NCI-H2029 (cell line): ENCODE measurements at regions not wholly inside any gene's neighbourhood (a gene's known extent, or its start where the extent isn't known, plus 50 kb on each side); places are given as distances from the start of the nearest gene placed in this dataset.
"Not testable (repeated sequence)": the region's sequence is repeated elsewhere in the genome, so short reads cannot be mapped to it uniquely, and the experiment has no call there.

Experiments used
- DNase-seq: peaks from one replicate; lab custom pipeline; 2025; lab: John Stamatoyannopoulos, UW

DNA sequence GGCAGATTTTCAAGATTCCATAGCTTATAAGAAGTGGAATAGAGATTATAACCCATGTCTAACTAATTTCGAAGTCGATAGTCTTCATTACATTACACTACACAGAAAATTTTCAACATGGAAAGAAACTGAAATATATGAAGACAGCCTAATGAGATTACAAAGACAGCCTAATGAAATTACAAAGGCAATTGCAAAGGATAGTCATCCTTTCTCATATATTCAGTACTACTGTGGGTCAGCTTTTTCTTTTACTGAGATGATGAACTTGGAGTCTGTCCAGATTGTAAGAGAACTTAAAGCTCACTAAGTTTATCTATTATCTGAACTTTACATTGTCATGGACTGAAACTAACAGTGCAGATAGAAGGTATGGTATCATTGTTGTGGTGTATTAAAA lies 304.4 kb upstream of the MBL2 start:
- no peak for DNase-seq

DNA sequence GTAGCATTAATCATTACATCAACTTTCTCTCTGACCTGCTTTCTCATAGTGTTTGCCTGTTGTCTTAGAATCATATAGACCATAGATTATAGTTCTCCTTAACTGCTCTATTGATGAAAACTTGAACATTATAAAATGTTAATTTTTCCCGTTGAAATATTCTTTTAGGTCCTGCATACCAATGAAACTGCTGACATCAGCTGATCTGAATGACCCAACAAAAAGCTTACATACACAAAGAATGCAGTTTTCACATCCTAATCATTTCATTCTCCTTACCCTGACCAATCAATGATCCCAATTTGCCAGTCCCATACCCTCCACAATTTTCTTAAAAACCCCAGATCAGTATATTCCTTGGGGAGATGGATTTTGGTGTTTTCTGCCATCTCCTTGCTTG lies 302.9 kb upstream of the MBL2 start:
- no peak for DNase-seq

DNA sequence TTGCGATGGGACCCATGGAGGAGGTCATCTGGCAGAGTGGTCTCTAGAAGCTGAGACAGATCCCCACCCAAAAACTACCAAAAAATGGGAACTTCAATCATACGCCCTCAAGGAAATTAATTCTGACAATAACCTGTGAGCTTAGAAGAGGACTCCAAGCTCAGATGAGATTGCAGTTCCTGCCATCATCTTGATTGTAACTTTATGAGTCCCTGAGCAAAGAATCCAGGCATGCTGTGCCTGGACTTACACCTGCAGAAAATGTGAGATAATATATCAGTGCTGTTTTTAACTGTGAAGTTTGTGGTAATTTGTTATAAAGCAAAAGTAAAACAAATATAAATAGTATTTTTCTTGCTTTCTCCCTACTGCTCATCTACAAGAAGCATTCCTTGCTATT lies 299.6 kb upstream of the MBL2 start:
- DNase-seq = no peak

DNA sequence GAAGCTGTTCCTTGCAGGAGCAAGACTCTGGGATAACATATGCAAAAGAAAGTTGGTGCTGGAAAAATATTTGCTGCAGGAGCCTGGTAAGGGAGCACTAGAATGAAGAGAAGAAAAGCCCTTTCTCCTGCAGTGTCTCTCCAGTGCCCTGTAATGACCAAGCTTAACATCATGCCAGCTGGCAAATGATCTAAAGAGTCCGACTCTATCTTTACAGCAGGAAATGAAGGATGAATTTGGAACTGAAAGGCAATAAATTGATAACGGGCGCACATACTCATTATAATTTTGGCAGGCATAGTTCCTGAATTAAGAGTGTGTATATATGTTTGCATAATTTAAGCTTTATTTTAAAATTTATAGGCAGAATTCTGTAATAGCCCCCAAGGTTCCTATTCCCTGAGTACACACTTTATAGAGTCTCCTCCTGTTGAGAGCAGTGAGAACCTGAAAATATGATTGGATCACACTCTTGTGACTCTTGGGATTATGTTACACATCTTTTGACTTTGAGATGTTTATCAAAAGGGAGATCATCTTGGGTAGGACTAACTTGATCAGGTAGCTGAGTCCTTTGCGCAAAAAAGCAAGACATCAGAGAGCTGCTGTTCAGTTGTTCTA lies 299.0 kb upstream of the MBL2 start:
- no peak for DNase-seq

DNA sequence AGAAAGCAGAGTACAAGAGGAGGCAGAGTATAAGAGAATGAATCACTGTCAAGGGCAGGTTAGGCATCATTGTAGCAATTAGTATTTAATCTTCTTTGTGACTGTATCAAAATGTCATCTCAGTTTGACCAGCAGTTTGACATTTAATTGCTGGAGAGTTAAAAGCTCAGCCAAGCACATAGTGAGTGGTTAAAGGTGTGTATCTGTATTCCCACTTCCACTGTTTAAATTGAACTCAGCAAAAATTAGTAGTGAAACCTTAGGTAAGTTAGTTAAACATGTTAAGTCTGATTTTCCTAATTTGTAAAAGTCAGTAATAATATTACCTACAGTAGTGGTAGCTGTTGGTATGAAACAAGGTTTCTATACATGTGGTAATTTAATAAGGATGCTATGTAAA lies 296.4 kb upstream of the MBL2 start:
- DNase-seq = no peak

DNA sequence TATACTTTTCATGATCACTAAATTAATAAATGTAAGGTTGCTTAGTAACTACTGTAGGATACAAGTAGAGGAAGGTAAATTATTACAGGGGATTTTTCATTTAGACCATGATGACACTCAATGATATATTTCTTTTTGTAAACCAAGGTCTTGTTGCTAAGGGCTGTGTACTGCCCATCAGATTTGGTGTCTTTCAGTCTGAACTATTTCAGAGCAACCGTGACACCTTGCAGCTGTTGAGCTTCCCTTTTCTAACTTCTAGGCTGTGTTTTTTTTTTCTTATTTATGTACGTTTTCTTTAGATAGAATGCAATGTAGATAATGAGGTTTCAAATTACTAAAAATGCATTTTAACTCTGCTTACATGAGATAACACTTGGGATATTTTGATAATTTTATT lies 292.0 kb upstream of the MBL2 start:
- no peak for DNase-seq

DNA sequence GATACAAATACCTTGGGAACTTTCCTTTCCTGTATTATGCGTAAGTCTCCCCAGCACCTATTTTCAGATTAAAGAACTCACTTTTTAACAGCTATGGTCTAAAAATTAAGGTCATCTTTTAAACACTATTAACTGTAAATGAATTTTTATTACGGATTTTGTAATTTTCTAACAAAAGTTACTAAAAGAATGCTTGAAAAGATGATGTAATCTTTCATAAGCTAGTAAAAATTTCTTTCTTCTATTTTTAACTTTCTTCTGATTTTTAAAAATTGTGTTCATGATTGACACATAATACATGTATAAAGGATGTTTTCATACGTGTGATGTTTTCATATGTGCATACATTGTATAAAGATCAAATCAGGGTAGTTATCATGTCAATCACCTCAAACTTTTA lies 291.2 kb upstream of the MBL2 start:
- no peak for DNase-seq

DNA sequence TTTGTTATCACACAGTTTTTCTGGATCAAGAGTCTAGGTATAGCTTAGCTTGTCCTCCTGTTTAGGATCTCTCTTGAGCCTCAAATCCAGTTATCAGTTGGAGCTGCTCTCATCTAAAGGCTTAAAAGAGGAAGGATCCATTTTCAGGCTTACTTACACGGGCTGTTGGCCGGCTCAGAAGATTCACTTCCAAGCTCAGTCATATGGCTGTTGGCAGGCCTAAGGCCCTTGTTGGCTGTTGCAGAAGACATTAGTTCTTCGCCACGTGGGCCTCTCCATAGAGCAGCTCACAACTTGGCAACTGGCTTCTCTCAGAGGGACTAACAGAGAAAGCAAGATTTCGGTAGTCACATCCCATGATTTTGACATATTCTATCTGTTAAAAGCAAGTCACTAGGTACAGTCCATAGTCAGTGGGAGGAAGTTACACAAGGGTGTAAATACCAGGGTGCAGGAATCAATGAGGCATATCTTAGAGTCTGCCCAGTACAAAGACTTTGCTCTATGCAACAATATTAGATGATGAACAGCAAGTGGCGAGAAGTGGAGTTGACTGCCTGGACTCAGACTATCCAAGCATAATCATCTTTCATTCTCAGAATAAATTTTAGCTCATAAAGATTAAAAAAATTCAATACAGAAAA lies 280.1 kb upstream of the MBL2 start:
- DNase-seq = no peak

DNA sequence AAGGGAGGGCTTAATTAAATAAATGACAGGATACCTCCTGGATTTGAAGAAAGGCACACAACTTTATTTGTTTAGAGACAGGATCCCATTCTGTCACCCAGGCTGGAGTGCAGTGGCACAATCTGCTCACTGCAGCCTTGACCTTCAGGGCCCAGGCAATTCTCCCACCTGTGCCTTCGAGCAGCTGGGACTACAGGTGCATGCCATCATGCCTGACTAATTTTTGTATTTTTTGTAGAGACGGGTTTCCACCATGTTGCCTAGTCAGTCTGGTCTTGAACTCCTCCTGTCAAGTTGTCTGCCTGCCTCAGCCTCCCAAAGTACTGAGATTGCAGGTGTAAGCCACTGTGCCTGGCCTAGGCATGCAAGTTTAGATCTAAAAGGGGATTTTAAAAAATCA lies 272.7 kb upstream of the MBL2 start:
- DNase-seq = no peak

DNA sequence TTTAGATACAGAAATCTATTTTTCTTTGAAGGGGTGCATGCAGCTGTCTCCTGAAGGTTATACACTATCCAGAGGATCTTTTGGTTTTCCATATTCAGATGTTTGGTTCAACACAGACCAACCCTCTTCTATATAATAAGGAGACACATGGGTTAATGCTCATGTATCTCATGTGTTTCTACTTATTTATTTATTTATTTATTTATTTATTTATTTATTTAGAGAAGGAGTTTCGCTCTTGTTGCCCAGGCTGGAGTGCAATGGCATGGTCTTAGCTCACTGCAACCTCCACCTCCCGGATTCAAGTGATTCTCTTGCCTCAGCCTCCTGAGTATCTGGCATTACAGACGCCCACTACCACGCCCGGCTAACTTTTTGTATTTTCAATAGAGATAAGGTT lies 263.2 kb upstream of the MBL2 start:
- DNase-seq = not testable (repeated sequence)

DNA sequence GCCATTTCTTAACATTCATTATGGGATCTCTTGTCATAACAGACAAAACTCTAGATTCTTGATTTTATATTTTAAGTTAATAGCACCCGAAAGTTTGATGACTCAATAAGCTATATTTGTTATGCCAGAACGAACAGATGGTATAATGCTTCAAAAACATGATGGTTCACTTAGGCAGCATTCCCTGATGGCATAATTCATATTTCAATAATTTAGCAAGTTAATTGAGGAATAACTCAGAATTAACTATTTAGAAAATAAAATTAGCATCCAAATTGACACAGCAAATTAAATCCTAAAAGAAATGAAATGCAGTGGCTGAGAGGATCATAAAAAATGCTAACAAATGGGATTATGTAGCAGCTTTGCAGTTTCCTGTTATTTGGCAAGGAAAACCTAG lies 260.8 kb upstream of the MBL2 start:
- DNase-seq = no peak

DNA sequence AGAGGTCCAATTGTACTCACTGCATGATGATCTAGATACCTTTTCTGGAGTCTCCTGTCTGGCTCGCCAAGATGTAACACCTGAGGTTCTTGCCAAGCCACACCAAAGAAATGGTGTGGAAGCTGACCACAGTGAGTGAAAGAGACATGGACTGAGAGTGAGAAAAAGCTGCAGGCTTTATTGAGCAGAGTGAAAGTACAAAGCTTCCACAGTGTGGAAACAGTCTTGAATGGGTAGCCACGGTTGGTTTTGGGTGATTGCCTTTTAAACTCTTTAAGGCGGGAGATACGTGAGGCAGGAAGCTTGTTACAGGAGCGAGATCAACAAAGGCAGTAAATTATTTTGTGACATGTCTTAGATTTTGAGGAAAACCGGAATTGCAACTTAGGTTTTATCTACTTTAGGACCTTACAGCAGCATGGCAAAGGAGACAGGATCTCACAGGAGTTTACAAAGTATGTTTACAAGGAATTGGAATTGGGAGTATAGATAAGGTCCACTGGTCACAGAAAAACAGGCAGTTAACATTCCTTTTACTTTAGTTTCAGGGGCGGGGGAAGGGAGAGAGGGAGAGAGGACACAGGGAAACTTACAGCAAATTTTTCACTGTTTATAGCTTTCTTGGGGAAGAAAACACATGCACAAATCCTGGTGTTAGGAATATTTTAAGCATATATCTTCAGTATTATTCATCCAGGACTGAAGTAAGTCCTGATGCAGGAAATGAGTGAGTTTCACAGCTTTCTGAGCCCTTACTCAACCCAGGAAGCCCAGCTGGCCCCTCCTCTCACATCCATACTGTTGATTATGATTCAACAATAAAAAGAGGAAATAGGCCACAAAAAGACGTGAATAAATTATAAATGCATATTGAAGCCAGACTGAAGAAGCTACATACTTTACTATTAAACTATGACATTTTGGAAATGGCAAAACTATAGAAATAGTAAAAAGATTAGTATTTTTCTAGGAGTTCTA lies 257.6 kb upstream of the MBL2 start:
- not testable (repeated sequence) for DNase-seq

DNA sequence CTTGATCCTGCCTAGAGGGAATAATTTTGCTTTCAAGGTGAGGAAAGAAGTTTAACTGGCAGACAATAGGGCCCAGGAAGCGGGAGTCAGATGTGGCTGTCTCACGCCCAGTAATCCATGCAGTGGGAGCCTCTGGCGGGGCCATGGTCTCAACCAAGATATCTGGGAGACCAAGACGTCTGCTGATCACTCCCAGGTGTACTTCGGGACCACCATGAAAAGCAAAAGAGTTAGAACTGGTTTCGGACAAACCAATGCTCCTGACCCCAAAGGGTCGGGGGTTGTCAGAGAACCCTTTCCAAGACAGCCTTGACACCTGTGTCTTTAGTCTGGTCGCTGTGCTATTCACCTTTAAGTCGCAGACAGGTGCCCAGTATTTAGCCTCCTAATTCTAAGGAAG lies 256.9 kb upstream of the MBL2 start:
- no peak for DNase-seq

DNA sequence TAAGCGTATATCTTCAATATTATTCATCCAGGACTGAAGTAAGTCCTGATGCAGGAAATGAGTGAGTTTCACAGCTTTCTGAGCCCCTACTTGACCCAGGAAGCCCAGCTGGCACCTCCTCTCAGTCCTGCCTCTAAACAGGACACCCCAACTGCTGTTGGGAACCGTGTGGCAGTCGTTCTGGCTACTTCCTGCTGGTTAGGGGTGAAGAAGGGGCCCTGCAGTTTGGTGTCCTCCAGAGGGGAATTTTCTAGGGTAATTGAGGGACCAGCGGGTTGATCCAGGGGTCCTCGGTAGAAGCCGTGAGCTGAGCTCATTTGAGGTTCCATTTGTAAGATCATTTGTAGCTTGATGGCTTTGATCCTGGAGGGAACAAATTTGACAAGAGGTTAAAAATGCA lies 253.2 kb upstream of the MBL2 start:
- not testable (repeated sequence) for DNase-seq

DNA sequence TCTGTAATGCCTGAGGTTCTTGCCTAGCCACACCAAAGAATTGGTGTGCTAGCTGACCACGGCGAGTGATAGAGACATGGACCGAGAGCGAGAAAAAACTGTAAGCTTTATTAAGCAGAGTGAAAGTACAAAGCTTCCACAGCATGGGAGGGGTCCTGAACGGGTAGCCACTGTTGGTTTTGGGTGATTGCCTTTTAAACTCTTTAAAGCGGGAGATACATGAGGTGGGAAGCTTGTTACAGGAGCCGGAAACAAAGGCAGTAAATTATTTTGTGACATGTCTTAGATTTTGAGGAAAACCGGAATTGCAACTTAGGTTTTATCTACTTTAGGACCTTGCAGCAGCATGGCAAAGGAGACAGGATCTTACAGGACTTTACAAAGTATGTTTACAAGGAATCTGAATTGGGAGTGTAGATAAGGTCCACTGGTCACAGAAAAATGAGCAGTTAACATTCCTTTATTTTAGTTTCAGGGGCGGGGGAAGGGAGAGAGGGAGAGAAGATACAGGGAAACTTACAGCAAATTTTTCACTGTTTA lies 252.7 kb upstream of the MBL2 start:
- no peak for DNase-seq

DNA sequence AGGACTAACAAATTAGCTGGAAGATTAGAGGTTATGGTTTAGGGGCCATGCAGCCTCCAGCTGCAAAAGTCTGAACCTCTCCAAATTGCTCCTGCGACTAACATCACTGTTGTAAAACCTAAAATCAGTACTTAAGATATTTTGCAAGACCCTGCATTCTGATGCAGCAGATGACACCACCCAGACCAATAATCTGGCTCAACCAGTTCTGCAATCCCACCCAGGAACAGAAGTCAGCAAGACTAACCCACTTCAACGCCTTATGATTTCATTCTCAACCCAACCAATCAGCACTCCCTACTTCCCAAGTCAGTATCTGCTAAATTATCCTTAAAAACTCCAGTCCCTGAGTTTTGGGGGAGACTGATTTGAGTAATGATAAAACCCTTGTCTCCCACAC lies 250.8 kb upstream of the MBL2 start:
- no peak for DNase-seq

DNA sequence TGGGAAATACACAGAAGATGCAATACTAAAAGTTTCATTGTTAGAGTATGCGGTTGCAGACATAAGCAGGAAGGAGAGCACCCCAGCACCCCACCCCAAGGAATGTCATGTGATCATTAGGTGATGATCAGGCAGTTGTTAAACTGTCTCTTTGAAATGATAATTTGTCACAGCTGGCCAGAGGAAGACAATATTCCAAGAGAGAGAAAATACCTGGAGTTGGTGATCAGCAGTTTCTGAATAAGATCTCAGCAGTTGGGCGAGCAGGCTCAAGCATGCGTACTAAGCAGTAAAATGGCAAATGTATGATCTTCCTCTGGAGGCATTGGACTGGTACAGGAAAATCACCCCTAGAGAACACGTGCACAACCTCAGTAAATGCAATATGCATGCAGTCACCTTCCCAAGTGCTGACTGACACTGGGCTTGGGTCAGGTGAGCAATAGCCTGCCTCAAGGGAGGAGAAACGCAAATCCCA lies 250.1 kb upstream of the MBL2 start:
- no peak for DNase-seq

DNA sequence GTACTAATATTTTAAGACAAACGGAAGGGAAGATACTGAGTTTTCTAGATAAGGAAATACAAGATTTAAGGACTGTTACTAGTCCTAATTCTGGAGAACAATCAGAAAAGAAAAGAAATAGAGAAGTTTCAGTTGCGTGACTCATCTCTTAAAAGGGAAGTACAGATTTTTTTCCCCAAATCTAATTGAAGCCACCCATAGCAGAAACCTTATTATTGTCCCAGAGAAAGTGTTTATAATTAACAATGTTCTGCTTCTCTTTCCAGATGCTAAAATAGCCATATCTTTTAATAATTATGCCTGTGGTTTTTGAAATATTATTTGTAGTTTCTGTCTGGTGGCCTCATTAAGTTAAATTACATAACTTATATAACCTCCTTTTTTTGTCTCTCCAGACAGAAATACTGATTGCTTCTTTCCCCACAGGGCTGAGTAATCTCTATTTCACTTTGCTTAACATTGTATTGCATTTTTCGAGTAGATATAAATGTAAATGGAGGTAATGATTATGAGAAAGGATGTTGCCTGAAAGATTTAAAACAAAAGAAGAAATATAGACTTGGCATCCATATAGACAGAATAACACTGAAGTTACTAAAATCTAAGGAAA lies 240.7 kb upstream of the MBL2 start:
- no peak for DNase-seq

DNA sequence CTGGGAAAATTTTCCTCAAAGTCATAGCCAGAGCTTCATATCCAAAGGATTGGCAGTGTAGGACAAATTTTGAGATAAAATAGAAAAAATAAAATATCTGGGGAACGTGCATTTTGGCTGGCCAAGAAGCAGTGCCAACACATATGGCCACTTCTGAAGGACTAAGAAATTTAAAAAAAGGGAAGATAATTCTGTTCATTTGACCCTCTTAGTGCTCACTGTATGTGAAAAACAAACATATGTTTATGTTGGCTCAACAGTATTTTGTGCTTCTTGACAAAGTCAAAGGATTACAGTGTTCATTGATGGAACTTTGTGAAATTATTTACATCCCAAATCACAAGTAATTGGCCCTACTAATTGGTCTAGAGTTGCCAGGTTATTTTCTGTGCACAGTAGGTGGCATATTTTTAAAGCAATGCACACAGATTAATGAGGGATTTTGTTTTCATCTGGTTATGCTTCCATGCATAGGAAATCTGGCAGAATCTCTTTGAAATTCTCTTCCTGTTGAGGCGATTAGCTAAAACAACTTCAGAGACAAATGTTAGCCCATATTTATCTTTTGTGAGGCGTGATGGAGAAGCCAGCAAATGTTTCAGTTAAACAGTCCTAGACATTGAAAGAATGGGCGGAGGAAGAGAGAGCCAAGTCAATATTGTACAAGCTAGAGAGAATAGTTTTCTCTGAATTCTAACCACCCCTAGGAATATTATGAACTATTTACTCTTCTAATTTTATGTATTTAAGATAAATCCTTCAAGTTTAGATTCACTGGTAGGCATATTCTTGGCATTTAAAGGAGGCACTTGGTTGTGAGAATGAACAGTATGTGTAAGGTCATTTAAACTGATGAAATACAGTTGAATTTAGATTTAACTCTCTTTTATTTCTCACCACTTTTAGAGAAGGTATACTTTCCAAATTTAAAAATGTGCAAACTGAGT lies 237.7 kb upstream of the MBL2 start:
- no peak for DNase-seq

DNA sequence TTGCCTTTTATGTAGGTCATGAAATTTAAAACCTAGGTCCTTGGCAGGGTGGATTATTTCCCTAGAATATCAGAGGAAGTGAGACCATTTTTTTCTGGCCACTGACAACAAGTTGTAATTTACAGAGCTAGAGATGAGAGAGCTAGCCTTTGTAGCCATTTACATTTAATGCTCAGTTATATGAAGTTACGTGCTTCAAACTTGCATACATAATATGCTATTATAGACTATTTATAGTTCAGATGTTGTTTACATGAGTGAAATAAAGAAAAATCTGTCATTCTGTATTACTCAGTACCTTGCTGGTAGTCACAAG lies 234.9 kb upstream of the MBL2 start:
- DNase-seq = no peak
